H9 (cell line): ENCODE measurements at regions not wholly inside any gene's neighbourhood (a gene's known extent, or its start where the extent isn't known, plus 50 kb on each side); places are given as distances from the start of the nearest gene placed in this dataset.

Source experiments
- DNase-seq: peaks from one replicate; pipeline ENCODE4 v3.0.0-alpha.2; 2017
- H2AFZ ChIP-seq: one replicate; pipeline ENCODE4 v1.6.1; 2013; ENCODE audit warnings: mild to moderate bottlenecking, low read length, control low read depth, moderate library complexity
- H2AK5ac ChIP-seq: 2 replicates; pipeline ENCODE4 v1.6.1; 2013; ENCODE audit warnings: low read length, control low read depth, mixed read lengths; ENCODE audit not compliant: insufficient read length
- H2BK120ac ChIP-seq: one replicate; pipeline ENCODE4 v1.6.1; 2013; ENCODE audit warnings: low read depth, mild to moderate bottlenecking, low read length, control low read depth, inconsistent platforms; ENCODE audit not compliant: poor library complexity, severe bottlenecking
- H2BK12ac ChIP-seq: 2 replicates; pipeline ENCODE4 v1.6.1; 2013; ENCODE audit warnings: low read length, control low read depth, mixed read lengths, low read depth; ENCODE audit not compliant: insufficient read length
- H2BK15ac ChIP-seq: 2 replicates; pipeline ENCODE4 v1.6.1; 2013; ENCODE audit warnings: low read depth, low read length, control low read depth
- H2BK20ac ChIP-seq: one replicate; pipeline ENCODE4 v1.6.1; 2013; ENCODE audit warnings: low read depth, mild to moderate bottlenecking, low read length, control low read depth, inconsistent platforms; ENCODE audit not compliant: poor library complexity, severe bottlenecking
- H2BK5ac ChIP-seq: 2 replicates; pipeline ENCODE4 v1.6.1; 2013; ENCODE audit warnings: low read length, control low read depth, mixed read lengths; ENCODE audit not compliant: insufficient read length
- H3K14ac ChIP-seq: 2 replicates; pipeline ENCODE4 v1.6.1; 2013; ENCODE audit warnings: low read length, control low read depth; ENCODE audit not compliant: insufficient read depth
- H3K18ac ChIP-seq: 2 replicates; pipeline ENCODE4 v1.6.1; 2013; ENCODE audit warnings: low read depth, mild to moderate bottlenecking, mixed read lengths, low read length, control low read depth; ENCODE audit not compliant: insufficient read length
- H3K23ac ChIP-seq: 2 replicates; pipeline ENCODE4 v1.6.1; 2013; ENCODE audit warnings: low read length, control low read depth, mixed read lengths, low read depth; ENCODE audit not compliant: insufficient read length
- H3K23me2 ChIP-seq: 2 replicates; pipeline ENCODE4 v1.6.1; 2013; ENCODE audit warnings: low read depth, mild to moderate bottlenecking, mixed read lengths, low read length, control low read depth; ENCODE audit not compliant: insufficient read length, poor library complexity, severe bottlenecking
- H3K27ac ChIP-seq: 2 replicates; pipeline ENCODE4 v1.5.1; 2013; ENCODE audit warnings: low read length, control low read depth, mixed read lengths, low read depth; ENCODE audit not compliant: insufficient read length
- H3K27me3 ChIP-seq: 2 replicates; pipeline ENCODE4 v1.6.1; 2013; ENCODE audit warnings: low read length, control low read depth, inconsistent platforms; ENCODE audit not compliant: insufficient read depth
- H3K4ac ChIP-seq: 2 replicates; pipeline ENCODE4 v1.6.1; 2013; ENCODE audit warnings: low read depth, mild to moderate bottlenecking, control low read depth, inconsistent platforms, low read length, moderate library complexity
- H3K4me1 ChIP-seq: 2 replicates; pipeline ENCODE4 v1.6.1; 2013; ENCODE audit warnings: low read length, control low read depth, inconsistent platforms; ENCODE audit not compliant: insufficient read depth
- H3K4me2 ChIP-seq: 2 replicates; pipeline ENCODE4 v1.6.1; 2013; ENCODE audit warnings: low read length, control low read depth, mixed read lengths; ENCODE audit not compliant: insufficient read length, insufficient read depth
- H3K56ac ChIP-seq: 2 replicates; pipeline ENCODE4 v1.6.1; 2013; ENCODE audit warnings: low read depth, mild to moderate bottlenecking, mixed read lengths, low read length, control low read depth; ENCODE audit not compliant: insufficient read length
- H3K79me1 ChIP-seq: 2 replicates; pipeline ENCODE4 v1.6.1; 2013; ENCODE audit warnings: low read depth, mild to moderate bottlenecking, moderate library complexity, low read length, control low read depth, inconsistent platforms; ENCODE audit not compliant: insufficient read depth, poor library complexity, severe bottlenecking
- H3K79me2 ChIP-seq: 2 replicates; pipeline ENCODE4 v1.6.1; 2013; ENCODE audit warnings: low read length, control low read depth, inconsistent platforms; ENCODE audit not compliant: insufficient read depth
- H3K9ac ChIP-seq: 2 replicates; pipeline ENCODE4 v1.6.1; 2013; ENCODE audit warnings: low read length, control low read depth, mixed read lengths; ENCODE audit not compliant: insufficient read length; ENCODE audit errors: extremely low read depth
- H3K9me3 ChIP-seq: one replicate; pipeline ENCODE4 v1.6.1; 2013; ENCODE audit warnings: low read depth, low read length, inconsistent platforms; ENCODE audit not compliant: control insufficient read depth
- H3T11ph ChIP-seq: one replicate; pipeline ENCODE4 v1.6.1; 2013; ENCODE audit warnings: mild to moderate bottlenecking, low read length, control low read depth, inconsistent platforms
- H4K20me1 ChIP-seq: one replicate; pipeline ENCODE4 v1.6.1; 2013; ENCODE audit not compliant: control insufficient read depth, insufficient read length, insufficient read depth
- H4K5ac ChIP-seq: 2 replicates; pipeline ENCODE4 v1.6.1; 2013; ENCODE audit warnings: low read depth, mild to moderate bottlenecking, mixed read lengths, low read length, control low read depth; ENCODE audit not compliant: insufficient read length
- H4K8ac ChIP-seq: replicated peaks from 2 replicates; pipeline ENCODE4 v1.6.1; 2013; ENCODE audit warnings: low read length, control low read depth, mixed read lengths, low read depth; ENCODE audit not compliant: insufficient read length
- H4K91ac ChIP-seq: 2 replicates; pipeline ENCODE4 v1.6.1; 2013; ENCODE audit warnings: low read depth, mild to moderate bottlenecking, moderate library complexity, mixed read lengths, low read length, control low read depth; ENCODE audit not compliant: insufficient read length
- H3K27ac Mint-ChIP-seq, 3 experiments: 2 replicates in 2 of 3; 3 replicates in 1 of 3; pipeline ENCODE4 v1.8.0; 2020 to 2021; ENCODE audit warnings: mixed read lengths in 3 of 3, mild to moderate bottlenecking in 1 of 3, moderate library complexity in 1 of 3
- H3K27me3 Mint-ChIP-seq: 2 replicates; pipeline ENCODE4 v1.8.0; 2021; ENCODE audit warnings: low read depth, mild to moderate bottlenecking, moderate library complexity, mixed read lengths
- H3K36me3 Mint-ChIP-seq, 3 experiments: 2 replicates in 2 of 3; 3 replicates in 1 of 3; pipeline ENCODE4 v1.8.0; 2020 to 2021; ENCODE audit warnings: low read depth in 3 of 3, mixed read lengths in 3 of 3; ENCODE audit not compliant: insufficient read depth in 1 of 3
- H3K4me1 Mint-ChIP-seq, 2 experiments: 2 replicates each; pipeline ENCODE4 v1.8.0; 2020; ENCODE audit warnings: mixed read lengths in 2 of 2
- H3K4me3 Mint-ChIP-seq, 2 experiments: 2 replicates in 1 of 2; 3 replicates in 1 of 2; pipeline ENCODE4 v1.8.0; 2020 to 2021; ENCODE audit warnings: mild to moderate bottlenecking in 2 of 2, mixed read lengths in 2 of 2, moderate library complexity in 1 of 2
- H3K9me3 Mint-ChIP-seq, 2 experiments: 2 replicates in 1 of 2; 3 replicates in 1 of 2; pipeline ENCODE4 v1.8.0; 2020; ENCODE audit warnings: mild to moderate bottlenecking in 2 of 2, mixed read lengths in 2 of 2, moderate library complexity in 1 of 2
- CTCF ChIP-seq: fragments of 200-600 bp; sonication (generic); conservative IDR thresholded peaks from 3 replicates; pipeline ENCODE4 v1.8.0; 2021; ENCODE audit warnings: antibody characterized with exemption, mild to moderate bottlenecking
- WGBS: extraction: QIAGEN DNeasy Blood & Tissue Kit; methylation state at CpG from one replicate; pipeline ENCODE4 v1.1.7; 2013; ENCODE audit warnings: missing lambda C conversion rate, low lambda C conversion rate, mixed read lengths; ENCODE audit not compliant: insufficient read length; ENCODE audit errors: extremely low coverage; 5-methylcytosine and 5-hydroxymethylcytosine counted together

DNA sequence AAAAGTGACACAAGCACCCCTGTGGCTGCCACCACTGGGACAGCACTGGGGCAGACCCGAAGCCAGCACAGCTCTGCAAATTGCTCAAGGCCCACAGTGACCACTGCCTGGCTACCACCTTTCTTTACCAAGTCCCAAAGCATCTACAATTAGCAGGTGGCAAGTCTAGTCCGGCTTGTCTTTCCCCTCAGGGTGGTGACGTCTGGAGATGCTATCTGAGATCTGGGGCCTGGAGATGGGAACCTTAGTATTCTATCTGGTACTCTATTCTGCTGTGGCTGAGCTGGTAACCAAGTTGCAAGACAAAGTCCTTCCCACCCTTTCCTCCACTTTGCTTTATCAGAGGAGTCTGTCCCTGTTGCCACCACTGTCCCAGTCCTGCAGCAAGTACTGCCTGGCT lies 1010.1 kb upstream of the FLRT2 start:
- H3K36me3 Mint-ChIP-seq, result peaks cover 0 to 7% (median 3%) of the 10 kb centered on the region in 3 experiments; a peak in 4 of 7 replicates
- WGBS, result no CpG with 5 or more reads among the region's 3 CpGs
- H3K56ac ChIP-seq, result no peak overlapping the region

More for the DNA sequence above, 1010.1 kb upstream of the FLRT2 start:
- Histone ChIP-seq H2AK5ac (no peak overlapping the region), H4K5ac (no peak overlapping the region), H3K18ac (no peak overlapping the region), H4K20me1 (no peaks in the 10 kb centered on the region), H2BK5ac (no peak overlapping the region), H3K79me1 (no peaks in the 10 kb centered on the region), H3K79me2 (no peaks in the 10 kb centered on the region), H3K4me2 (no peak overlapping the region), H3K4ac (no peak overlapping the region), H3K9me3 (no peaks in the 10 kb centered on the region), H3K23me2 (no peaks in the 10 kb centered on the region), H3K27me3 (no peaks in the 10 kb centered on the region), H4K91ac (no peak overlapping the region), H2BK12ac (no peak overlapping the region), H3K4me1 (no peaks in the 10 kb centered on the region), H3K14ac (no peak overlapping the region), H2BK15ac (no peak overlapping the region), H3K27ac (no peak overlapping the region), H3T11ph (no peak overlapping the region), H2BK20ac (no peak overlapping the region), H3K9ac (no peak overlapping the region), H2AFZ (no peak overlapping the region), H4K8ac (no peak overlapping the region), H3K23ac (no peak overlapping the region), H2BK120ac (no peak overlapping the region)
- no peak for DNase-seq
- TF ChIP-seq CTCF, result no peak
- Mint-ChIP-seq H3K27ac (no peak overlapping the region; a peak in 1 of 7 replicates), H3K4me1 (no peaks in the 10 kb centered on the region), H3K27me3 (no peaks in the 10 kb centered on the region), H3K4me3 (no peak overlapping the region), H3K9me3 (peaks cover 2 to 4% of the 10 kb centered on the region in 2 experiments; a peak in 2 of 5 replicates)
